ENCODE measurements at regions not wholly inside any gene's neighbourhood (a gene's known extent, or its start where the extent isn't known, plus 50 kb on each side); places are given as distances from the start of the nearest gene placed in this dataset.

DNA sequence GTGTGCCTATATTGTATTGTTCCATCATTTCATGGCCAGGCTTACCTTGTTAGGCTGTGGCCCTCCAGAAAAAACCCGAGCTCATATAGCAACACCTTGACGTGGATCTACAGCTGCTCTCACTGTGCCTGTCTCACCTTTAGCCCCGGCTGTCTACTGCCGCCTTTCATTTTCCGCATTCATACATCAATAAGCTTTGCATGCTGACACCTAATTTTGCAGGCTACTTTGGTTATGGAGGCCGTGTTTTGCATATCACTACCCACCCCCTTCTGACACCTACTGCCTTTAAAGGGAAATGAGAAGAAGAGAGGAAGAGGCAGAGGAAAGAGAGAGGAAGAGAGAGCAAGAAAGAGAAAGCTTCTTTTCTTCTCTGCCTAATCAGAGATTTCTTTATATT lies 702.9 kb downstream of the BCL11A start:
- FAIRE-seq: no peak
- no peaks in the 10 kb centered on the region for H3K36me3 ChIP-seq (ENCODE audit: control insufficient read depth in 2 of 4, insufficient read depth in 4 of 4, low read length in 3 of 4)
- H2BK12ac ChIP-seq (ENCODE audit: low read depth, low read length): no peak overlapping the region
- CTCF ChIA-PET (ENCODE audit: partially characterized antibody): interaction anchor here (0.5 to 0.9 kb wide), 3 partner anchors 31 to 303 kb away, joined by 3 read pairs; no protein-coding TSS in a partner anchor
- no peak overlapping the region for H4K5ac ChIP-seq (ENCODE audit: insufficient read length, low read depth, low read length)
- no peak overlapping the region for H2BK120ac ChIP-seq (replicated peaks; ENCODE audit: low read depth, low read length)
- no peak overlapping the region for H2AFZ ChIP-seq (ENCODE audit: low read length)
- H3K27me3 ChIP-seq (replicated peaks in 1 of 4; ENCODE audit: control insufficient read depth in 3 of 4, extremely low read depth in 1 of 4, insufficient read depth in 3 of 4, low read length in 3 of 4): no peaks in the 10 kb centered on the region
- H3K27ac ChIP-seq (ENCODE audit: low read depth, low read length): no peak overlapping the region
- H2BK5ac ChIP-seq (ENCODE audit: low read depth, low read length): no peak overlapping the region
- H2AK5ac ChIP-seq (ENCODE audit: low read depth, low read length): no peak overlapping the region
- no peak overlapping the region for H4K91ac ChIP-seq (replicated peaks; ENCODE audit: insufficient read length, low read length)
- 88% methylated on average over 6 of the region's 6 CpGs; no CpG with 5 or more reads in 1 of the 2 experiments for WGBS, 2 experiments (ENCODE audit: extremely low coverage in 1 of 2, insufficient coverage in 1 of 2, insufficient read length in 1 of 2, insufficient replicate concordance in 2 of 2, low coverage in 1 of 2, low lambda C conversion rate in 2 of 2, missing lambda C conversion rate in 1 of 2)
- H3K23me2 ChIP-seq (ENCODE audit: low read depth, low read length): no peaks in the 10 kb centered on the region; the same call in 1 of the 2 replicates
- no peaks in the 10 kb centered on the region for H3K79me1 ChIP-seq (ENCODE audit: low read depth, low read length)
- no peak for DNase-seq (ENCODE audit: low read depth in 1 of 2, low spot score in 2 of 2)
- no peak overlapping the region for H3K4me2 ChIP-seq (ENCODE audit: insufficient read depth in 1 of 2, low read depth in 2 of 2, low read length in 2 of 2)
- H2BK15ac ChIP-seq (ENCODE audit: low read length): no peak overlapping the region
- no peaks in the 10 kb centered on the region for H3K9me3 ChIP-seq (ENCODE audit: insufficient read depth in 2 of 2, low read depth in 1 of 2, low read length in 1 of 2)
- no peak overlapping the region for H3K4ac ChIP-seq (replicated peaks; ENCODE audit: insufficient read length, low read depth, low read length)
- POLR2A ChIA-PET (ENCODE audit: partially characterized antibody): no interaction called here
- H3K4me1 ChIP-seq (replicated peaks in 1 of 4; ENCODE audit: control insufficient read depth in 3 of 4, insufficient read depth in 4 of 4, low read length in 3 of 4): no peaks in the 10 kb centered on the region
- no peak overlapping the region for H4K8ac ChIP-seq (ENCODE audit: extremely low read depth, insufficient read depth, low read length)
- H3K4me3 ChIP-seq (ENCODE audit: extremely low read depth in 1 of 4, insufficient read depth in 2 of 4, low read depth in 3 of 4, low read length in 4 of 4): no peak overlapping the region
- H3K23ac ChIP-seq (ENCODE audit: insufficient read length): no peak overlapping the region
- H3K14ac ChIP-seq (ENCODE audit: insufficient read length): no peak overlapping the region
- no peak overlapping the region for H3K18ac ChIP-seq (ENCODE audit: extremely low read depth, low read length)
- H3K56ac ChIP-seq (replicated peaks; ENCODE audit: insufficient read length, low read depth, low read length): no peak overlapping the region
- H3K79me2 ChIP-seq (ENCODE audit: control insufficient read depth in 1 of 2, insufficient read depth in 2 of 2, low read length in 2 of 2): no peaks in the 10 kb centered on the region
- no peaks in the 10 kb centered on the region for H4K20me1 ChIP-seq (replicated peaks in 1 of 2; ENCODE audit: control insufficient read depth in 1 of 2, insufficient read depth in 2 of 2, low read length in 2 of 2)
- no peak overlapping the region for H3K9ac ChIP-seq (replicated peaks in 1 of 4; ENCODE audit: extremely low read depth in 1 of 4, low read depth in 3 of 4, low read length in 3 of 4)
- H2BK20ac ChIP-seq (ENCODE audit: low read length): no peak overlapping the region
- no peak for TF ChIP-seq FOSL1 (IDR thresholded peaks at IDR 0.05; ENCODE audit: insufficient read depth, low read depth, low read length)
- TF ChIP-seq SP1 (IDR thresholded peaks at IDR 0.05; ENCODE audit: low read depth, low read length): no peak
- no peak for TF ChIP-seq KDM4A (IDR thresholded peaks at IDR 0.05; ENCODE audit: low read depth, low read length, severe bottlenecking)
- no peak for TF ChIP-seq EZH2 (IDR thresholded peaks at IDR 0.05; ENCODE audit: low read depth, low read length, severe bottlenecking)
- no peak for TF ChIP-seq KDM1A (IDR thresholded peaks at IDR 0.05; ENCODE audit: borderline replicate concordance, low read length)
- TF ChIP-seq TEAD4 (IDR thresholded peaks at IDR 0.05; ENCODE audit: low read depth, low read length): no peak
- TF ChIP-seq, protein P1, sequence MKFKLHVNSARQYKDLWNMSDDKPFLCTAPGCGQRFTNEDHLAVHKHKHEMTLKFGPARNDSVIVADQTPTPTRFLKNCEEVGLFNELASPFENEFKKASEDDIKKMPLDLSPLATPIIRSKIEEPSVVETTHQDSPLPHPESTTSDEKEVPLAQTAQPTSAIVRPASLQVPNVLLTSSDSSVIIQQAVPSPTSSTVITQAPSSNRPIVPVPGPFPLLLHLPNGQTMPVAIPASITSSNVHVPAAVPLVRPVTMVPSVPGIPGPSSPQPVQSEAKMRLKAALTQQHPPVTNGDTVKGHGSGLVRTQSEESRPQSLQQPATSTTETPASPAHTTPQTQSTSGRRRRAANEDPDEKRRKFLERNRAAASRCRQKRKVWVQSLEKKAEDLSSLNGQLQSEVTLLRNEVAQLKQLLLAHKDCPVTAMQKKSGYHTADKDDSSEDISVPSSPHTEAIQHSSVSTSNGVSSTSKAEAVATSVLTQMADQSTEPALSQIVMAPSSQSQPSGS (IDR thresholded peaks at IDR 0.05; ENCODE audit: low read length): no peak
- no peak for TF ChIP-seq ASH2L (IDR thresholded peaks at IDR 0.05; ENCODE audit: low read length)
- no peak for TF ChIP-seq HDAC6 (IDR thresholded peaks at IDR 0.05; ENCODE audit: low read depth, low read length)
- no peak for TF ChIP-seq SRF (IDR thresholded peaks at IDR 0.05; ENCODE audit: low read depth, low read length)
- TF ChIP-seq SP4 (IDR thresholded peaks at IDR 0.05; ENCODE audit: low read length): no peak
- TF ChIP-seq RXRA (IDR thresholded peaks at IDR 0.05; ENCODE audit: insufficient read depth, low read depth, low read length): no peak
- TF ChIP-seq KDM5A (IDR thresholded peaks at IDR 0.05; ENCODE audit: low read length): no peak
- TF ChIP-seq RNF2 (IDR thresholded peaks at IDR 0.05; ENCODE audit: borderline replicate concordance, low read depth, low read length, missing control alignments, poor library complexity, severe bottlenecking): no peak
